Body of pancreas (tissue), 4 donors: ENCODE measurements at regions not wholly inside any gene's neighbourhood (a gene's known extent, or its start where the extent isn't known, plus 50 kb on each side); places are given as distances from the start of the nearest gene placed in this dataset.

Experiments used
- CTCF ChIP-seq, 7 experiments: fragments of 450-650 bp in 4 of 7; fragments of 200-600 bp in 3 of 7; sonication (generic) in 3 of 7; IDR thresholded peaks; one replicate each; pipeline ENCODE4 v1.5.1; 2016 to 2019; ENCODE audit warnings: antibody characterized with exemption in 7 of 7
- POLR2A ChIP-seq, 3 donors: fragments of 450-650 bp; IDR thresholded peaks; one replicate each; pipeline ENCODE4 v1.6.1; 2016; ENCODE audit warnings: antibody characterized with exemption in 3 of 3, mild to moderate bottlenecking in 2 of 3

- TF ChIP-seq CTCF (IDR thresholded peaks at IDR 0.05), result no peak
- no peak for TF ChIP-seq POLR2A (IDR thresholded peaks at IDR 0.05)
These were observed 237.3 kb upstream of the TUT7 start for GRCh38 chr9:86591472-86591871.
